ENCODE measurements at regions not wholly inside any gene's neighbourhood (a gene's known extent, or its start where the extent isn't known, plus 50 kb on each side); places are given as distances from the start of the nearest gene placed in this dataset.

DNA sequence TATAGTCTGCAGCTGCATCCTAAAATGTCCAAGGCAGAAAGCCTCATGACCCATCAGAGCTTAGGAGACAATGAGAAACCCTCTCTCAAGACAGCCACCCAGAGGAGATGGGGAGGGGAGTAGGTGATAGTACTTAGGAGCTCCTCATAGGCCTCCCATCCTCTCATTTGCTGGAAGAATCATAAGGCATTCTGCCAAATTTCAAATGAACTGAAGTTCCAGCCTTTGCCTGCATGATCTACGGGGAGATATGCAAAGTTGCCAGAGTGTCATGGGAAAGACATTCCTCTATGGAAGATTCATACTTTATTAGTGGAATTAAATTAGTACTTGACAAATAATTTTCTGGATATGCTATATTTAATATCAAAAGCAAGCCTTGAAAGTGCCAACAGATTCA lies 194.1 kb upstream of the GJE1 start:
- TF ChIP-seq EZH2 (IDR thresholded peaks at IDR 0.05), result no peak
- TF ChIP-seq, protein P1, sequence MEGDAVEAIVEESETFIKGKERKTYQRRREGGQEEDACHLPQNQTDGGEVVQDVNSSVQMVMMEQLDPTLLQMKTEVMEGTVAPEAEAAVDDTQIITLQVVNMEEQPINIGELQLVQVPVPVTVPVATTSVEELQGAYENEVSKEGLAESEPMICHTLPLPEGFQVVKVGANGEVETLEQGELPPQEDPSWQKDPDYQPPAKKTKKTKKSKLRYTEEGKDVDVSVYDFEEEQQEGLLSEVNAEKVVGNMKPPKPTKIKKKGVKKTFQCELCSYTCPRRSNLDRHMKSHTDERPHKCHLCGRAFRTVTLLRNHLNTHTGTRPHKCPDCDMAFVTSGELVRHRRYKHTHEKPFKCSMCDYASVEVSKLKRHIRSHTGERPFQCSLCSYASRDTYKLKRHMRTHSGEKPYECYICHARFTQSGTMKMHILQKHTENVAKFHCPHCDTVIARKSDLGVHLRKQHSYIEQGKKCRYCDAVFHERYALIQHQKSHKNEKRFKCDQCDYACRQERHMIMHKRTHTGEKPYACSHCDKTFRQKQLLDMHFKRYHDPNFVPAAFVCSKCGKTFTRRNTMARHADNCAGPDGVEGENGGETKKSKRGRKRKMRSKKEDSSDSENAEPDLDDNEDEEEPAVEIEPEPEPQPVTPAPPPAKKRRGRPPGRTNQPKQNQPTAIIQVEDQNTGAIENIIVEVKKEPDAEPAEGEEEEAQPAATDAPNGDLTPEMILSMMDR (IDR thresholded peaks at IDR 0.05), result no peak
